Omental fat pad (tissue), 3 donors: ENCODE measurements at regions not wholly inside any gene's neighbourhood (a gene's known extent, or its start where the extent isn't known, plus 50 kb on each side); places are given as distances from the start of the nearest gene placed in this dataset.
A peak's percentile ranks its signal among the peaks of the same experiment; 100 is the strongest.

Source experiments
- ATAC-seq: fragments of 150-250 bp; one replicate; pipeline ENCODE4 v1.9.1; 2016; ENCODE audit warnings: mild to moderate bottlenecking, moderate library complexity; ENCODE audit not compliant: low FRiP score
- DNase-seq: peaks from one replicate; pipeline ENCODE4 v3.0.0-alpha.2; 2019; ENCODE audit warnings: low spot score
- TF ChIP-seq, protein P1 (sequence below), 3 donors: fragments of 450-650 bp; IDR thresholded peaks; one replicate each; pipeline ENCODE4 v1.5.1; 2016 to 2017; ENCODE audit warnings: antibody characterized with exemption in 3 of 3, mild to moderate bottlenecking in 3 of 3, moderate library complexity in 2 of 3

DNA sequence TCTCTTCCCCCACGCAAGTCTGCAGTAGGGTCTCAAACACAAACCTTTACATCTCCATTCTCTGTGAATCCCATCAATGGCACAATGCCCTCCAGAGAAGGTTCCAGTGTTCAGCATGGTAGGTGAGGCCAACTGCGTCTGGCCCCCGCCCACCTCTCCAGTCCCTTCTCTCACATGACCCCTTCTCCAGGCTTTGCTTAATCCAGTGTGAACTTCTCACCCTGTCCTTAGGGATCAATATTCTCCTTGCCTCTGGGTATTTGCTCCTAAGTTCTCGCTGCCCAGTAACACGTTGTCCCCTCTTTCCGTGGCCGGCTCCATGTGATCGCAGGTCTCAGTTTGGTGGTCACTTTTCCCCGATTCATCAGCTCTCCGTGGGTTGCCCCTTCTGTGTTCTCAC, 225.1 kb upstream of the PMEPA1 start:
- DNase-seq (no peak), ATAC-seq (no peak)

DNA sequence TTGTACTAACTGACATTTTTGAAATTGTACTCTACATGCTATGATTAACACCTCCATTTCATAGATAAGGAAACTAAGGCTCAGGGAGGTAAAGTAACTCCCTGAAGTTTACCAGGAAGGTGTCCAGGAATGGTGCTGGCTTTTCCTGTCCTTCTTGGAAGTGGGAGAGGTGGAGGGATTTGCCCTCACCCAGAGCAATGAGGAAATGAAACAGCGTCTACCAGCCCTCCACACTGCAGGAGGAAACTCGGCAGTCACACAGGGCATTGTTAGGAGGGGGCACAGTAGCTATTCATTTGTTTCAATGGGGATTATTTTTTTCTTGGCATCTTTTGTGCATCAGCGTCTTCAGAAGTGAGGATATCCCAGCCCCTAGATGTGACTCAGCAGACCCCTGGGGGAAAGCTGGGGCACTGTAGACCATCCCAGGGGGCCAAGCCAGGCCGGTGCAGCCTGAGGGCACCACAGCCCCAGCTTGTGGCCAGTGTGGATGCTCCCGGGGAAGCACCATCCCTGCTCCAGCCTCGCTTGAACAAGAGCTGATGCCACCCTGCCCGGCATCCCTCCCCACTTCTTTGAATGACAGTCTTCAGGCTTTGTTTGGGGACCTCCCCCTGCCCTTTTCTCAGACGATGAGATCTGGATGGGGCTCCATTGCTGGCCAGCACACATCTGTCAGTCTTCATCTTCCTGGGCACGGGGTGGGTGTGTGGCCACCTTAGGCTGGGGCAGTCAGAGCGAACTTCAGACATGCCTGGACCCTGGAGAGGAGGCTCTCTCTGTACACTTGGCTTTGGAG, 224.4 kb upstream of the PMEPA1 start:
- TF ChIP-seq, protein P1, sequence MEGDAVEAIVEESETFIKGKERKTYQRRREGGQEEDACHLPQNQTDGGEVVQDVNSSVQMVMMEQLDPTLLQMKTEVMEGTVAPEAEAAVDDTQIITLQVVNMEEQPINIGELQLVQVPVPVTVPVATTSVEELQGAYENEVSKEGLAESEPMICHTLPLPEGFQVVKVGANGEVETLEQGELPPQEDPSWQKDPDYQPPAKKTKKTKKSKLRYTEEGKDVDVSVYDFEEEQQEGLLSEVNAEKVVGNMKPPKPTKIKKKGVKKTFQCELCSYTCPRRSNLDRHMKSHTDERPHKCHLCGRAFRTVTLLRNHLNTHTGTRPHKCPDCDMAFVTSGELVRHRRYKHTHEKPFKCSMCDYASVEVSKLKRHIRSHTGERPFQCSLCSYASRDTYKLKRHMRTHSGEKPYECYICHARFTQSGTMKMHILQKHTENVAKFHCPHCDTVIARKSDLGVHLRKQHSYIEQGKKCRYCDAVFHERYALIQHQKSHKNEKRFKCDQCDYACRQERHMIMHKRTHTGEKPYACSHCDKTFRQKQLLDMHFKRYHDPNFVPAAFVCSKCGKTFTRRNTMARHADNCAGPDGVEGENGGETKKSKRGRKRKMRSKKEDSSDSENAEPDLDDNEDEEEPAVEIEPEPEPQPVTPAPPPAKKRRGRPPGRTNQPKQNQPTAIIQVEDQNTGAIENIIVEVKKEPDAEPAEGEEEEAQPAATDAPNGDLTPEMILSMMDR (IDR thresholded peaks at IDR 0.05): no peak
- no peak for ATAC-seq
- DNase-seq: no peak

More for the DNA sequence above, 225.1 kb upstream of the PMEPA1 start:
- TF ChIP-seq, protein P1 (IDR thresholded peaks at IDR 0.05): no peak

DNA sequence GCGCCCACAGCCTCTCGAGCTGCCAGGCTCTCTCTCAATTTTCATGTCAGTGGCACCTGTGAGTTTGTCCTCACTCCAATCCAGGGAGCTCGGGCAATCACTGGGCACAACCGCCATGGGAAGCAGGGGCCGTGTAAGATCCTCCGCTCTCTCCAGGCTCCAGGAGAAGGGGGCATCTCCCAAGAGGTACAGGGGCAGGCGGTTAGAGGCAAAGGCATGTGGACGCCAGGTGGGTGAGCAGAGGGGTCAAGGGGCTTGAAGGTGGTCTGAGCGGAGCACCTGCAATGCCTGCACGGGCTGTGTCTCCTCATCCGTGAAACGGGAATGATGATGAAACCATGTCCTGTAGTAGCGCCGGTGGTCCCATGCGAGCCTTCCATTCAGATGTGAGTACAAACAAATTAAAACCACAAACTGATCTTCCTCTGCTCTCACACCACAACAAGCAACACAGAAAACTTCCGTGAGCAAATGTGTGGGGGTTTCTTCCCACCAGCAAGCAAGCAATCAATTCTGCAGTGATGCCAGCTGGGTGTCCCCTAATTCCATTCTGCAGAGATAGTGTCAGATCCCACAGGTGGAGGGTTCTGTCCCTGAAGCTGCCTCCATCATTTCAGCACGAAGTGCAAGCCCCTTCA, 222.5 kb upstream of the PMEPA1 start:
- TF ChIP-seq, protein P1 (IDR thresholded peaks at IDR 0.05): no peak
- ATAC-seq: no peak
- DNase-seq: no peak

DNA sequence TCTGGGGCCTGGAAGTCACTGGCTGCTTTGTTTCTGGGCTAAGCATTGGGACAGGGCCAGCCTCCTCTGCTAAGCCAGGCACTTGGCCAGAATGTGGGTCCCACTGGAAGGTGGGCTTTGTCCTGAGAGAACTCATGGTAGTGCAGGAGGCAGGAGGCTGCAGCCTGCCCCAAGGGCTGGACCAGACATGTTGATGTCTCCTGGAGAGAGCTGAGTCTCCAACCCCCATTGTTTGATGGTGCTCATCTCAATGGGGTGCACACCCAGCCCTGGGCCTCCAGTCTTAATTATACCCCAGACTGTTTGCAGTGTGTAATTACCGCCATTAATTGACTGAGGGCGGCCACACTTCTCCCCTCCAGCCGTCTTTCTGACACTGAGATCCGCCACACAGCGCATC, 220.5 kb upstream of the PMEPA1 start:
- ATAC-seq (no peak), DNase-seq (no peak)
- TF ChIP-seq, protein P1 (IDR thresholded peaks at IDR 0.05): no peak

DNA sequence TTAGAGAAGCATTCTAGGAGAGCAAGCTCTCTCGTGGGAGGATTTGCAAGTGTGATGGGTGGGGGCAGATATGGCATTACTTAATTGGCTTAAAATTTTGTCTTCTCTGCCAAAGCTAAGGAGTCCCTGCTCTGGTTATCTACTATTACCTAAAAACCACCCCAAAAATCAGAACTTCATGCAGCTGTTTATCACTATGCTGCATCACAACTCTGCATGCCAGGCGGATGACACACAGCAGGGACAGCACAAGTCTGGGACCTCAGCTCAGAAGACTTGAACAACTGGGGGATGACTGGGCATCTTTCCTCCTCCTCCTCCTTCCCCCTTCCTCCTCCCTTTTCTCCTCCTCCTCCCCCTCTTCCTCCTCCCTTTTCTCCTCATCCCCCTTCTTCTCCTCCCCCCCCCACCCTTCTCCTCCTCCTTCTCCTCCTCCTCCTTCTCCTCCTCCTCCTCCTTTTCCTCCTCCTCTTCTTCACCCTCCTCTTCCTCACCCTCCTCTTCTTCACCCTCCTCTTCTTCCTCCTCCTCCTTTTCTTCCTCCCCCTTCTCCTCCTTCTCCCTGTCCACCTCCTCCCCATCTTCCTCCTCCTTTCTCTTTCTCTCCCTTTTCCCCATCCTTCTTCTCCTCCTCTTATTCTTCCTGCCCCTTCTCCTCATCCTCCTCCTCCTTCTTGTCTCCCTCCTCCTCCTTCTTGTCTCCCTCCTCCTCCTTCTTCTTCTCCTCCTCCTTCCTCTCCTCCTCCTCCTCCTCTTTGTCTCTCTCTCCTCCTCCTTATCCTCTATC, 218.6 kb upstream of the PMEPA1 start:
- peak; percentile 62 for ATAC-seq
- DNase-seq: no peak
- TF ChIP-seq, protein P1 (IDR thresholded peaks at IDR 0.05): no peak

DNA sequence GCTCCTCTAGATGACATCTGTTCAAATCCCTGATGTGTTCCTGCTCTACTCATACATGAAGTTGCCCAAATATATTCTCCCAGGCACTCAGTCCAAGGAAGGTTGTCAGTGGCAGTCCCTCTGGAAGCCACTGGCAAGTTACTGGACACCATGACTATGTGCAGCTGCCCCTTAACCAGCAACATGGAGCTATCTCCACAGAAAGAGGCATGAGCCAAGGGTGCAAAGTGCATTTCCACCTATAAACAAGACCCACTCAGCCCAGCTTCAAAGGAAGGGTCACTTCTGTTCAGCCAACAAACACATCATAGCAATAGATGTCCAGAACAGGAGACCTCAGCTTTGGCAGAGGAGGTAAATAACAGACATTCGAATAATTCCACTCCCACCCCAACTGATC, 217.6 kb upstream of the PMEPA1 start:
- DNase-seq: no peak

More for the DNA sequence above, 217.6 kb upstream of the PMEPA1 start:
- TF ChIP-seq, protein P1 (IDR thresholded peaks at IDR 0.05): no peak
- ATAC-seq: no peak
